Smooth muscle cell (in vitro differentiated cells): ENCODE measurements at regions not wholly inside any gene's neighbourhood (a gene's known extent, or its start where the extent isn't known, plus 50 kb on each side); places are given as distances from the start of the nearest gene placed in this dataset.

ENCODE experiments used
- DNase-seq: peaks from one replicate; lab custom pipeline; 2025; ENCODE audit not compliant: unreplicated experiment; lab: John Stamatoyannopoulos, UW
- H2AFZ ChIP-seq: fragments of 200-600 bp; sonication (generic); 2 replicates; pipeline ENCODE4 v1.6.0; 2016; ENCODE audit warnings: antibody characterized with exemption, low read depth, mild to moderate bottlenecking
- H3F3A ChIP-seq: fragments of 200-600 bp; sonication (generic); 2 replicates; pipeline ENCODE4 v1.6.0; 2017; ENCODE audit warnings: antibody characterized with exemption, low read depth
- H3K27ac ChIP-seq: fragments of 200-600 bp; sonication (generic); 2 replicates; pipeline ENCODE4 v1.5.1; 2016; ENCODE audit warnings: low read depth, mild to moderate bottlenecking
- H3K27me3 ChIP-seq: fragments of 200-600 bp; sonication (generic); 2 replicates; pipeline ENCODE4 v1.6.1; 2016; ENCODE audit warnings: low read depth, mild to moderate bottlenecking
- H3K36me3 ChIP-seq: fragments of 200-600 bp; sonication (generic); 2 replicates; pipeline ENCODE4 v1.5.1; 2016; ENCODE audit warnings: low read depth
- H3K4me1 ChIP-seq: fragments of 200-600 bp; sonication (generic); 2 replicates; pipeline ENCODE4 v1.5.1; 2016; ENCODE audit warnings: low read depth
- H3K4me2 ChIP-seq: fragments of 200-600 bp; sonication (generic); 2 replicates; pipeline ENCODE4 v1.6.0; 2016; ENCODE audit warnings: mild to moderate bottlenecking
- H3K4me3 ChIP-seq: fragments of 200-600 bp; sonication (generic); 2 replicates; pipeline ENCODE4 v1.5.1; 2016; ENCODE audit warnings: mild to moderate bottlenecking
- H3K79me2 ChIP-seq: fragments of 200-600 bp; sonication (generic); 2 replicates; pipeline ENCODE4 v1.6.0; 2016; ENCODE audit warnings: low read depth, mild to moderate bottlenecking
- H3K9ac ChIP-seq: fragments of 200-600 bp; sonication (generic); 2 replicates; pipeline ENCODE4 v1.6.0; 2016; ENCODE audit warnings: low read depth
- H3K9me3 ChIP-seq: fragments of 200-600 bp; sonication (generic); replicated peaks from 2 replicates; pipeline ENCODE4 v1.5.1; 2016; ENCODE audit warnings: low read depth
- H4K20me1 ChIP-seq: fragments of 200-600 bp; sonication (generic); 2 replicates; pipeline ENCODE4 v1.6.0; 2016; ENCODE audit warnings: low read depth
- CTCF ChIP-seq: fragments of 200-600 bp; sonication (generic); IDR thresholded peaks from 2 replicates; pipeline ENCODE4 v1.5.1; 2017; ENCODE audit warnings: borderline replicate concordance, mild to moderate bottlenecking, antibody characterized with exemption; ENCODE audit not compliant: insufficient read depth, poor library complexity, severe bottlenecking
- WGBS: methylation state at CpG from one replicate; pipeline ENCODE4 v1.1.7; 2016; ENCODE audit warnings: low lambda C conversion rate; 5-methylcytosine and 5-hydroxymethylcytosine counted together

- whole genome bisulfite sequencing: 78% methylated on average over 3 of the region's 3 CpGs
- H3K27ac ChIP-seq: no peak overlapping the region
- no peaks in the 10 kb centered on the region for H3K9me3 ChIP-seq
- H2AFZ ChIP-seq: no peak overlapping the region
- H3F3A ChIP-seq: no peaks in the 10 kb centered on the region
- H3K4me2 ChIP-seq: no peak overlapping the region
- H3K27me3 ChIP-seq: peaks cover 44% of the 10 kb centered on the region
- no peaks in the 10 kb centered on the region for H3K4me1 ChIP-seq
- no peak overlapping the region for H3K4me3 ChIP-seq
- DNase-seq: no peak
- H3K79me2 ChIP-seq: no peaks in the 10 kb centered on the region
- H4K20me1 ChIP-seq: no peaks in the 10 kb centered on the region
- no peak for TF ChIP-seq CTCF
- H3K9ac ChIP-seq: no peak overlapping the region
- H3K36me3 ChIP-seq: no peaks in the 10 kb centered on the region
These were observed 123.1 kb upstream of the GPR12 start for GRCh38 chr13:26883613-26884257.

- Histone ChIP-seq H3K4me2 (no peak overlapping the region), H3K27me3 (peaks cover 37% of the 10 kb centered on the region), H3K9me3 (no peaks in the 10 kb centered on the region), H3K9ac (no peak overlapping the region), H3K4me1 (no peaks in the 10 kb centered on the region), H3F3A (no peaks in the 10 kb centered on the region), H3K36me3 (no peaks in the 10 kb centered on the region), H3K4me3 (no peak overlapping the region), H4K20me1 (no peaks in the 10 kb centered on the region), H3K27ac (no peak overlapping the region), H2AFZ (no peak overlapping the region), H3K79me2 (no peaks in the 10 kb centered on the region)
- no peak for TF ChIP-seq CTCF
- 94% methylated on average over 7 of the region's 7 CpGs for WGBS
- DNase-seq: no peak
These were observed 122.1 kb upstream of the GPR12 start for GRCh38 chr13:26882731-26883130.

GRCh38 chr13:26881154-26881553 lies 120.6 kb upstream of the GPR12 start:
- H4K20me1 ChIP-seq: no peaks in the 10 kb centered on the region

More at GRCh38 chr13:26881154-26881553, 120.6 kb upstream of the GPR12 start:
- H3K4me2 ChIP-seq: no peak overlapping the region
- peaks cover 31% of the 10 kb centered on the region for H3K27me3 ChIP-seq
- H3K4me3 ChIP-seq: no peak overlapping the region
- 87% methylated on average over 6 of the region's 6 CpGs for WGBS
- no peak overlapping the region for H3K27ac ChIP-seq
- DNase-seq: no peak
- TF ChIP-seq CTCF: no peak
- H3K4me1 ChIP-seq: no peaks in the 10 kb centered on the region
- no peaks in the 10 kb centered on the region for H3K9me3 ChIP-seq
- H3K36me3 ChIP-seq: no peaks in the 10 kb centered on the region
- no peaks in the 10 kb centered on the region for H3F3A ChIP-seq
- H3K79me2 ChIP-seq: no peaks in the 10 kb centered on the region
- no peak overlapping the region for H3K9ac ChIP-seq
- H2AFZ ChIP-seq: no peak overlapping the region
